ENCODE measurements at regions not wholly inside any gene's neighbourhood (a gene's known extent, or its start where the extent isn't known, plus 50 kb on each side); places are given as distances from the start of the nearest gene placed in this dataset.

- TF ChIP-seq CTCF (IDR thresholded peaks at IDR 0.05) (no peak), POLR2A (IDR thresholded peaks at IDR 0.05) (no peak)
These were observed 76.4 kb upstream of the MARK1 start for GRCh38 chr1:220451532-220451931.

Measured in thyroid gland (tissue), 4 donors.